ENCODE measurements at regions not wholly inside any gene's neighbourhood (a gene's known extent, or its start where the extent isn't known, plus 50 kb on each side); places are given as distances from the start of the nearest gene placed in this dataset.

GRCh38 chr9:129354498-129354897, 176.4 kb upstream of the IER5L start:
- DNase-seq (ENCODE audit: low spot score in 2 of 2) (no peak), ATAC-seq (ENCODE audit: low read depth) (no peak)
- peaks cover 26% of the 10 kb centered on the region for H3K27me3 Mint-ChIP-seq
- H3K4me1 Mint-ChIP-seq, result peaks cover 6% of the 10 kb centered on the region
- no peaks in the 10 kb centered on the region for H3K36me3 Mint-ChIP-seq
- no peak overlapping the region for H3K4me3 Mint-ChIP-seq
- H3K27ac Mint-ChIP-seq, result no peak overlapping the region
- H3K9me3 Mint-ChIP-seq, result peaks cover 5% of the 10 kb centered on the region

DNA sequence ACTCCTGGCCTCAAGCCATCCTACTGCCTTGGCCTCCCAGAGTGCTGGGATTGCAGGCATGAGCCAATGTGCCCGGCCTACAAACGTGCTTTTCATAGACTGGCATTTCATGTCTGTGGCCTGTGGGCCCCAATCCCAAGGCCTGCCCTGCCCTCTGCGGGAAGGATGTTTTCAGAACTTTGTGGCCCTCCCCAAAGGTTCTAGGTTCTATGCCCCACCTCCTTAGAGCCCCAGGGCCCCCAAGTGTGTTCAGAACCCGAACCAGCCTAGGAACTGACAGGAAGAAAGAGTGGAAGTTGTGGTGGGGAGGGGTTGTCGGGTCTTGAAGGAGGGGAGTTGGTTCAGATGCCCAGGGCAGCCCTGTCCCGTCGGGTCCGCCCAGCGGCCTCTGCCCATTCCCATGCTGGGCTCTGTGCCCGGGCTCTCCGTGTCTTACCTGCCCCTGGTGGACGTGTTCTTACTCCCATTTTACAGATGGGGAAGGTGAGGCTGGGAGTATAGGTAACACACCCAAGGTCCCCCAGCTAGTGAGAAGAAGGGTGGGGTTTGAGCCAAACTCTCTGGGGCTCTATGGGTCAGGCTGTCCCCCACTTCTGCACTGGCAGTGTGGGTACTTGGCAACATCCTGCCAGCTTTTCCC, 175.8 kb upstream of the IER5L start:
- no peaks in the 10 kb centered on the region for H3K36me3 Mint-ChIP-seq
- no peak overlapping the region for H3K27ac Mint-ChIP-seq
- peaks cover 6% of the 10 kb centered on the region for H3K4me1 Mint-ChIP-seq
- H3K9me3 Mint-ChIP-seq, result peaks cover 5% of the 10 kb centered on the region
- ATAC-seq (ENCODE audit: low read depth) (no peak), DNase-seq (ENCODE audit: low spot score in 2 of 2) (no peak)
- no peak overlapping the region for H3K4me3 Mint-ChIP-seq
- H3K27me3 Mint-ChIP-seq, result peaks cover 21% of the 10 kb centered on the region

DNA sequence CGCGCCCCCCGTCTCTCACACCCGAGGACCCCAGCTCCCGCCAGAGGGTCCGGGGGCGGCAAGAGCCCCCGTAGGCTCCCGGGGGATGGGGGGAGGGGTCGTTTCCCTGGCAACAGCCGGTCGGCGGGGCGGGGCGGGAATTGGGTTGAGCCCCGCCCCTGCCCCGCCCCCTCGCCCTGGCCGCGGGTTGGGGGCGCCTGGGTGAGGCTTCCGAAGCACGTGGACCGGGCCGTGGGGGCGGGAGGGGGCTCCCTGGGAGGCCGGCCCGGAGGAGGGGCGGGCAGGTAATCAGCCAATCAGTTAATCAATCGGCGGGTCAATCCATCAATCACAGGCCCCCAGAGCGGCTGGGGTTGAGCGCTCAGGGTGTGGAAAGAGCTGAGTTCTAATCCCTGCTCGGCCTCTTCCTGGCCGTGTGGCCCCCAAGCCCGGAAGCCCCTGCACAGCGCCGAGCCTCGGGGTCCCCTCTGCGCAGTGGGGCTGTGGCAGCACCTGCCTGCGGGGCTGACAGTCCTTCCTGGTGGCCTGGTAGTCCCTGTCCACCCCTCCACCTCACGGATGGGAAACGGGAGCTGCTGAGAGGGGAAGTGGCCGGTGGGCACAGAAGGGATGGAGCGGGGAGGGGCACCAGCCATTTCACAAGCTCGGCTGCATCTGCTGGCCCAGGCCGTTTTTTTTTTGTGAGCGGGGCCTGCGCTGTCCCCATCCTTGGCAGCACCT, 174.2 kb upstream of the IER5L start:
- no peak for ATAC-seq (ENCODE audit: low read depth)
- H3K4me1 Mint-ChIP-seq, result peaks cover 6% of the 10 kb centered on the region
- no peaks in the 10 kb centered on the region for H3K36me3 Mint-ChIP-seq
- DNase-seq (ENCODE audit: low spot score in 2 of 2), result no peak
- no peak overlapping the region for H3K4me3 Mint-ChIP-seq
- peaks cover 19% of the 10 kb centered on the region for H3K27me3 Mint-ChIP-seq
- H3K27ac Mint-ChIP-seq, result no peak overlapping the region
- H3K9me3 Mint-ChIP-seq, result peaks cover 5% of the 10 kb centered on the region

GRCh38 chr9:129351642-129352145, 173.6 kb upstream of the IER5L start:
- H3K4me1 Mint-ChIP-seq, result peaks cover 3% of the 10 kb centered on the region
- peaks cover 5% of the 10 kb centered on the region for H3K9me3 Mint-ChIP-seq
- peaks cover 16% of the 10 kb centered on the region for H3K27me3 Mint-ChIP-seq
- no peaks in the 10 kb centered on the region for H3K36me3 Mint-ChIP-seq
- no peak for ATAC-seq (ENCODE audit: low read depth)
- no peak for DNase-seq (ENCODE audit: low spot score in 2 of 2)
- H3K4me3 Mint-ChIP-seq, result peak overlapping the region; percentile 41
- H3K27ac Mint-ChIP-seq, result no peak overlapping the region

- Mint-ChIP-seq H3K36me3 (no peaks in the 10 kb centered on the region), H3K27me3 (peaks cover 14% of the 10 kb centered on the region), H3K4me1 (peaks cover 5% of the 10 kb centered on the region), H3K4me3 (no peak overlapping the region), H3K9me3 (peaks cover 5% of the 10 kb centered on the region), H3K27ac (no peak overlapping the region)
- ATAC-seq (ENCODE audit: low read depth) (no peak), DNase-seq (ENCODE audit: low spot score in 2 of 2) (no peak)
Observed at GRCh38 chr9:129351058-129351641, 173.1 kb upstream of the IER5L start.

- ATAC-seq (ENCODE audit: low read depth), result no peak
- H3K9me3 Mint-ChIP-seq, result no peaks in the 10 kb centered on the region
- no peaks in the 10 kb centered on the region for H3K36me3 Mint-ChIP-seq
- H3K4me1 Mint-ChIP-seq, result peaks cover 5% of the 10 kb centered on the region
- no peak overlapping the region for H3K27ac Mint-ChIP-seq
- H3K4me3 Mint-ChIP-seq, result no peak overlapping the region
- H3K27me3 Mint-ChIP-seq, result peaks cover 14% of the 10 kb centered on the region
- DNase-seq (ENCODE audit: low spot score in 2 of 2), result no peak
Observed at GRCh38 chr9:129350143-129350935, 172.3 kb upstream of the IER5L start.

GRCh38 chr9:129349665-129349947, 171.5 kb upstream of the IER5L start:
- peaks cover 14% of the 10 kb centered on the region for H3K27me3 Mint-ChIP-seq
- DNase-seq (ENCODE audit: low spot score in 2 of 2) (no peak), ATAC-seq (ENCODE audit: low read depth) (no peak)
- no peak overlapping the region for H3K27ac Mint-ChIP-seq
- no peaks in the 10 kb centered on the region for H3K9me3 Mint-ChIP-seq
- H3K36me3 Mint-ChIP-seq, result no peaks in the 10 kb centered on the region
- no peak overlapping the region for H3K4me3 Mint-ChIP-seq
- peaks cover 5% of the 10 kb centered on the region for H3K4me1 Mint-ChIP-seq

- Mint-ChIP-seq H3K36me3 (no peaks in the 10 kb centered on the region), H3K4me3 (no peak overlapping the region), H3K27ac (no peak overlapping the region), H3K9me3 (no peaks in the 10 kb centered on the region), H3K4me1 (peaks cover 5% of the 10 kb centered on the region), H3K27me3 (peaks cover 14% of the 10 kb centered on the region)
- no peak for DNase-seq (ENCODE audit: low spot score in 2 of 2)
- ATAC-seq (ENCODE audit: low read depth), result no peak
Observed at GRCh38 chr9:129348890-129349664, 171.0 kb upstream of the IER5L start.

- H3K9me3 Mint-ChIP-seq, result peaks cover 4% of the 10 kb centered on the region
- peaks cover 14% of the 10 kb centered on the region for H3K27me3 Mint-ChIP-seq
- no peak for DNase-seq (ENCODE audit: low spot score in 2 of 2)
- no peaks in the 10 kb centered on the region for H3K36me3 Mint-ChIP-seq
- ATAC-seq (ENCODE audit: low read depth), result no peak
- no peak overlapping the region for H3K27ac Mint-ChIP-seq
- H3K4me3 Mint-ChIP-seq, result no peak overlapping the region
- H3K4me1 Mint-ChIP-seq, result peaks cover 5% of the 10 kb centered on the region
Observed at GRCh38 chr9:129347316-129348120, 169.5 kb upstream of the IER5L start.

DNA sequence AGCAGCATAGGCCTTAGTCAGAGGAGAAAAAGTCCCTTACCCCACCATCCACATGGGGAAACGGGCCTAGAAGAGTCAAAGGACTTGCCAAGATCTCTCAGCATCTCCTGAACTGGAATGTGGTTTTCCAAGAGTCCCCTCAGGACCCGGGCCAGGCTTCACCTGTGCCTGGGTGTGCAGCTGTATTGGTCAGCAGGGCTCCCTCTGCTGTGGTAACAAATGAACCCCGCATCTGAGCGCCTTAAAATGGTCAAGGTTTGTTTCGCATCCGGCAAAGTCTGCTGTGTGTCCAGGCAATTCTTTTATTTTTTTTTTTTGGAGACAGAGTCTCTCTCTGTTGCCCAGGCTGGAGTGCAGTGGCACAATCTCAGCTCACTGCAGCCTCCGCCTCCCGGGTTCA, 168.0 kb upstream of the IER5L start:
- Mint-ChIP-seq H3K36me3 (no peaks in the 10 kb centered on the region), H3K9me3 (peaks cover 4% of the 10 kb centered on the region), H3K27ac (no peak overlapping the region), H3K27me3 (peaks cover 9% of the 10 kb centered on the region), H3K4me1 (peaks cover 2% of the 10 kb centered on the region), H3K4me3 (no peak overlapping the region)
- no peak for DNase-seq (ENCODE audit: low spot score in 2 of 2)
- ATAC-seq (ENCODE audit: low read depth), result no peak

DNA sequence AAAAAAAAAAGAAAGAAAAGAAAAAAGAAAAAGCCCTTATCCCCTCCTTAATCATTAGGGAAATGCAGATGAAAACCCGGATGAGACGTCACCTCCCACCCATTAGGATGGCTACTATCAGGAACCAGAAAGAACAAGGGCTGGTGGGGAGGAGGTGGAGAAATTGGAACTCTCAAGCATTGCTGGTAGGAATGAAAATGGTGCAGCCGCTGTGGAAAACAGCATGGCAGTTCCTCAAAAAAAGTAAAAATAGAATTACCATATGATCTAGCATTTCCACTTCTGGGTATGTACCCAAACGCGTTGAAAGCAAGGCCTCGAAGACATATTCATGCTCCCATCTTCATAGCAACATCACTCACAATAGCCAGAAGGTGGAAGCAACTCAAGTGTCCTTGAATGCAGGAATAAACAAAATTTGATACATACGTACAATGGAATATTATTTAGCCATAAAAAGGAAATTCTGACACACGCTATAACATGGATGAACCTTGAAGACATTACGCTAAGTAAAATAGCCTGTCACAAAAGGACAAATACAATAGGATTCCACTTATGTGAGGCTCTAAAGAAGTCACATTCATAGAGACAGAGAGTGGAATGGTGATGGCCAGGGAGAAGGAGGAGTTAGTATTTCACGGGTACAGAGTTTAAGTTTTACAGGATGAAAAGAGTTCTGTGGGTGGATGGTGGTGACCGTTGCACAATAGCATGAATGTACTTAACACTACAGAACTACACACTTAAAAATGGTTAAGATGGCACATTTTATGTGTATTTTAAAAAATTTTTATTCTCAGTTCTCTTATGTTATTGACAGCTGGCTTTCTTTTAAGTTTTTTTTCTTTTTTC, 166.8 kb upstream of the IER5L start:
- no peak overlapping the region for H3K27ac Mint-ChIP-seq
- no peak overlapping the region for H3K4me3 Mint-ChIP-seq
- H3K36me3 Mint-ChIP-seq, result no peaks in the 10 kb centered on the region
- peaks cover 4% of the 10 kb centered on the region for H3K9me3 Mint-ChIP-seq
- peaks cover 2% of the 10 kb centered on the region for H3K4me1 Mint-ChIP-seq
- DNase-seq (ENCODE audit: low spot score in 2 of 2) (no peak), ATAC-seq (ENCODE audit: low read depth) (no peak)
- peaks cover 9% of the 10 kb centered on the region for H3K27me3 Mint-ChIP-seq

All from memory B cell (primary cell).